Hippocampal formation (tissue), 2 donors: ENCODE measurements at regions not wholly inside any gene's neighbourhood (a gene's known extent, or its start where the extent isn't known, plus 50 kb on each side); places are given as distances from the start of the nearest gene placed in this dataset.
A peak's percentile ranks its signal among the peaks of the same experiment; 100 is the strongest.
"Not testable (repeated sequence)": the region's sequence is repeated elsewhere in the genome, so short reads cannot be mapped to it uniquely, and the experiment has no call there.

Source experiments
- DNase-seq, 2 donors: peaks; one replicate each; lab custom pipeline; 2025; lab: John Stamatoyannopoulos, UW

- no peak for DNase-seq
Measured at GRCh38 chr2:209160800-209161588, 262.9 kb upstream of the MAP2 start.

GRCh38 chr2:209162129-209162528, 261.7 kb upstream of the MAP2 start:
- DNase-seq, result no peak

GRCh38 chr2:209181984-209182383, 241.9 kb upstream of the MAP2 start:
- no peak for DNase-seq

GRCh38 chr2:209186886-209187285, 237.0 kb upstream of the MAP2 start:
- DNase-seq, result not testable (repeated sequence)

GRCh38 chr2:209189893-209190292, 234.0 kb upstream of the MAP2 start:
- no peak for DNase-seq

- no peak for DNase-seq
Measured at GRCh38 chr2:209191139-209191538, 232.7 kb upstream of the MAP2 start.

GRCh38 chr2:209194717-209195116, 229.1 kb upstream of the MAP2 start:
- DNase-seq, result no peak

- peak in 1 of 2 donors; percentile 6 for DNase-seq
Measured at GRCh38 chr2:209208211-209208610, 215.6 kb upstream of the MAP2 start.

GRCh38 chr2:209209943-209210342, 213.9 kb upstream of the MAP2 start:
- DNase-seq, result no peak

GRCh38 chr2:209230560-209230959, 193.3 kb upstream of the MAP2 start:
- no peak for DNase-seq

- DNase-seq, result no peak
Measured at GRCh38 chr2:209236377-209236776, 187.5 kb upstream of the MAP2 start.

- DNase-seq, result no peak
Measured at GRCh38 chr2:209238765-209239584, 184.9 kb upstream of the MAP2 start.

GRCh38 chr2:209239585-209239938, 184.3 kb upstream of the MAP2 start:
- no peak for DNase-seq

GRCh38 chr2:209240204-209240603, 183.6 kb upstream of the MAP2 start:
- DNase-seq, result no peak

- DNase-seq, result no peak
Measured at GRCh38 chr2:209253544-209253943, 170.3 kb upstream of the MAP2 start.

- no peak for DNase-seq
Measured at GRCh38 chr2:209259767-209260166, 164.1 kb upstream of the MAP2 start.

GRCh38 chr2:209260281-209260680, 163.6 kb upstream of the MAP2 start:
- DNase-seq, result no peak

GRCh38 chr2:209261366-209262053, 162.3 kb upstream of the MAP2 start:
- DNase-seq, result not testable (repeated sequence)

GRCh38 chr2:209269024-209269423, 154.8 kb upstream of the MAP2 start:
- DNase-seq, result no peak

GRCh38 chr2:209276000-209276399, 147.8 kb upstream of the MAP2 start:
- no peak for DNase-seq

GRCh38 chr2:209277444-209277843, 146.4 kb upstream of the MAP2 start:
- DNase-seq, result no peak

- DNase-seq, result no peak
Measured at GRCh38 chr2:209298601-209299000, 125.2 kb upstream of the MAP2 start.

- not testable (repeated sequence) for DNase-seq
Measured at GRCh38 chr2:209299478-209299877, 124.4 kb upstream of the MAP2 start.
